Calu3 (cell line): ENCODE measurements at regions not wholly inside any gene's neighbourhood (a gene's known extent, or its start where the extent isn't known, plus 50 kb on each side); places are given as distances from the start of the nearest gene placed in this dataset.

ENCODE experiments used
- BruUV-seq: library from RNA; stranded (reverse); fragments of 400-500 nt; replicated peaks from 2 replicates; lab custom pipeline; 2021; lab: Mats Ljungman, UMichigan
- CTCF ChIA-PET: fragments of 300-600 bp; sonication (Branson Sonifier 250); formaldehyde crosslinking; loops from one replicate; lab custom pipeline; 2022; ENCODE audit warnings: antibody characterized with exemption; lab: Charles Lee
- DNase-seq: peaks from one replicate; pipeline ENCODE4 v3.0.0; 2022
- H3K27ac Mint-ChIP-seq: one replicate; pipeline ENCODE4 v1.8.0; 2022; ENCODE audit warnings: mixed read lengths; ENCODE audit not compliant: unreplicated experiment
- H3K27me3 Mint-ChIP-seq: one replicate; pipeline ENCODE4 v1.8.0; 2022; ENCODE audit warnings: mixed read lengths; ENCODE audit not compliant: unreplicated experiment
- H3K36me3 Mint-ChIP-seq: one replicate; pipeline ENCODE4 v1.8.0; 2022; ENCODE audit warnings: mild to moderate bottlenecking, moderate library complexity, mixed read lengths; ENCODE audit not compliant: insufficient read depth, unreplicated experiment
- H3K4me1 Mint-ChIP-seq: one replicate; pipeline ENCODE4 v1.8.0; 2022; ENCODE audit warnings: mild to moderate bottlenecking, low read depth, mixed read lengths; ENCODE audit not compliant: unreplicated experiment
- H3K4me3 Mint-ChIP-seq: one replicate; pipeline ENCODE4 v1.8.0; 2022; ENCODE audit warnings: mild to moderate bottlenecking, low read depth, moderate library complexity, mixed read lengths; ENCODE audit not compliant: unreplicated experiment
- H3K9me3 Mint-ChIP-seq: one replicate; pipeline ENCODE4 v1.8.0; 2022; ENCODE audit warnings: low read depth, mixed read lengths; ENCODE audit not compliant: unreplicated experiment
- intact Hi-C: fragments of 100-400 bp; cut with micrococcal nuclease; formaldehyde crosslinking; loops from one replicate; pipeline ENCODE4 v1.10.0; 2022; ENCODE audit not compliant: unreplicated experiment
- TF ChIP-seq, protein P1 (sequence below): fragments of 200-600 bp; IDR thresholded peaks from one replicate; pipeline ENCODE4 v1.8.0; 2022; ENCODE audit warnings: antibody characterized with exemption; ENCODE audit not compliant: unreplicated experiment

DNA sequence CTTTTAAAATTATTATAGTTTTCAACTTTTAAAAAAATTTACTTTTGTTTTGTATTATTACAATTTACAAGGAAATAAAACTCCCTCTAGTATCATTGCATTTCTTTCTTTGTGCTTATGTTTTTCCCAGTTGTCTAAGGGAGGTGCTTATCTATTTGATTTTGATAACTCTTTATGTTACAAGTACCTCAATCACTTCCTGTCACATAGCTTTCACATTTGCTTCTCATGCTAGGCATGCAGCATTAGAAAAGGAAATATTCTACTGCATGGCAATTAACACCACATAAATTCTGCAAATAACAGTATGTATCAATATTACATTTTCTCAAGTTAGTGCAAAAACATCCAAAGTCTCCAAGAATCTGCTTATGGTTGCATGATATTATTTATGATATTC is 180.3 kb upstream of the HS3ST1 start:
- CTCF ChIA-PET, result interaction anchor here (0.7 to 1.4 kb wide), 2 partner anchors 17 to 111 kb away, joined by 3 to 5 read pairs; no protein-coding TSS in a partner anchor
- Mint-ChIP-seq H3K4me3 (no peak overlapping the region), H3K27me3 (no peaks in the 10 kb centered on the region), H3K27ac (no peak overlapping the region), H3K9me3 (no peaks in the 10 kb centered on the region), H3K36me3 (peaks cover 10% of the 10 kb centered on the region), H3K4me1 (peaks cover 56% of the 10 kb centered on the region)
- intact Hi-C loops, result no loop called here
- TF ChIP-seq, protein P1, sequence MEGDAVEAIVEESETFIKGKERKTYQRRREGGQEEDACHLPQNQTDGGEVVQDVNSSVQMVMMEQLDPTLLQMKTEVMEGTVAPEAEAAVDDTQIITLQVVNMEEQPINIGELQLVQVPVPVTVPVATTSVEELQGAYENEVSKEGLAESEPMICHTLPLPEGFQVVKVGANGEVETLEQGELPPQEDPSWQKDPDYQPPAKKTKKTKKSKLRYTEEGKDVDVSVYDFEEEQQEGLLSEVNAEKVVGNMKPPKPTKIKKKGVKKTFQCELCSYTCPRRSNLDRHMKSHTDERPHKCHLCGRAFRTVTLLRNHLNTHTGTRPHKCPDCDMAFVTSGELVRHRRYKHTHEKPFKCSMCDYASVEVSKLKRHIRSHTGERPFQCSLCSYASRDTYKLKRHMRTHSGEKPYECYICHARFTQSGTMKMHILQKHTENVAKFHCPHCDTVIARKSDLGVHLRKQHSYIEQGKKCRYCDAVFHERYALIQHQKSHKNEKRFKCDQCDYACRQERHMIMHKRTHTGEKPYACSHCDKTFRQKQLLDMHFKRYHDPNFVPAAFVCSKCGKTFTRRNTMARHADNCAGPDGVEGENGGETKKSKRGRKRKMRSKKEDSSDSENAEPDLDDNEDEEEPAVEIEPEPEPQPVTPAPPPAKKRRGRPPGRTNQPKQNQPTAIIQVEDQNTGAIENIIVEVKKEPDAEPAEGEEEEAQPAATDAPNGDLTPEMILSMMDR, result no peak
- DNase-seq, result no peak
- BruUV-seq, result no TSS peak

DNA sequence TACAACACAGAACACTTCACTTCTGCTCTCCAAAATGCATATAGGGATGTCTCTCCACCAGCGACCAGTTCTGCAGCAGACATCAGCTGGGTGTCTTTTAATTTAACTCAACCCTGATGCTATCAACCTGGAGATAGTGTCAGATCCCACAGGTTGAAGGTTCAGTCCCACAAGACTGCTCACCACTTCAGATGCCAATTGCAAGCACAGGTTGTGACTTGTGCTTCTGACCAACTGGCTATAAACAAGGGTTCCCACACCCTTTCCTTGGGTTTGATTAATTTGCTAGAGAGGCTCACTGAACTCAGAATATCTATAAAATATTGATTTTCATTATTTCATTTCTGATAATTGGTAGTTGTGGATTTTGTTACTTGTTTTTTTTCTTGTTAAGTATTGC is 177.4 kb upstream of the HS3ST1 start:
- Mint-ChIP-seq H3K27ac (peak overlapping the region; percentile 79), H3K9me3 (no peaks in the 10 kb centered on the region), H3K4me3 (no peak overlapping the region), H3K4me1 (peaks cover 39% of the 10 kb centered on the region), H3K27me3 (no peaks in the 10 kb centered on the region), H3K36me3 (no peaks in the 10 kb centered on the region)
- CTCF ChIA-PET, result no interaction called here
- BruUV-seq, result TSS peak; percentile 41
- intact Hi-C loops, result no loop called here
- DNase-seq, result no peak
- TF ChIP-seq, protein P1, result no peak

DNA sequence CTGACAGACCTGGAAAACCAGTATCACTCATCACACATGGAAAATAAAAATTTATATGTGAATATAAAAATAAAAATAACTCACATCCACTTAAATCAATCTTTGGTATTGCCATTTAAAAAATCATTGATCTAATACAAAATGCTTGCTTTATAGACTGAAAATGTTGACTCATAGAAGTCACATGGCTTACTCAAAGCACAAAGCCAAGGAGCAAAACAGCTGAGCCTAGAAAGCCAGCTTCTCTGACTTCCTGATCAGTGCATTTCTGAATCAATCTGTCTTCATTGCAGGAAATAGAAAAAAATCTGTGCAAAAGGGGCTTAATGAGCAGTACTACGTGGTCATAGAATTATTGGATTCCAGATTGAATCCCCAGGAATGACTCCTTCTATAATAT is 176.9 kb upstream of the HS3ST1 start:
- CTCF ChIA-PET, result no interaction called here
- Mint-ChIP-seq H3K27ac (no peak overlapping the region), H3K4me1 (peaks cover 34% of the 10 kb centered on the region), H3K9me3 (no peaks in the 10 kb centered on the region), H3K36me3 (no peaks in the 10 kb centered on the region), H3K4me3 (no peak overlapping the region), H3K27me3 (no peaks in the 10 kb centered on the region)
- TF ChIP-seq, protein P1, result no peak
- intact Hi-C loops, result no loop called here
- BruUV-seq, result no TSS peak
- no peak for DNase-seq

DNA sequence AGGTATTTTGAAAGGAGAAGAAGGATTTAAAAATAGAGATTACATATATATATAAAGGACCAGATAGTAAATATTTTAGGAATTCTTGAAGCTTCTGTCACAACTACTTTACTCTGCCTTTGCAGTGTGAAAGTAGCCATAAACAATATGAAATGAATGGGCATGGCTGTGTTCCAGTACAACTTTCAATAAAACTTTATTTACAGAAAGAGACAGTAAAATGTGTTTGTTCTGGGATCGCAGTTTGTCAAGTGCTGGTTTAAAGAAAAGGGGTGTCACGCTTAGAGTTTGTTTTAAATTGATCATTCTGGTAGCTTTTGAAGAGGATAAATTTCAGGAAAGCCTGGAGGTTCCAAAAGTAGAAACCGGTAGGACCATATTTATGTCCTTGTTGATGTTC is 176.1 kb upstream of the HS3ST1 start:
- Mint-ChIP-seq H3K4me3 (no peak overlapping the region), H3K27me3 (no peaks in the 10 kb centered on the region), H3K36me3 (no peaks in the 10 kb centered on the region), H3K9me3 (no peaks in the 10 kb centered on the region), H3K4me1 (peaks cover 36% of the 10 kb centered on the region), H3K27ac (peak overlapping the region; percentile 66)
- no peak for DNase-seq
- CTCF ChIA-PET, result no interaction called here
- no TSS peak for BruUV-seq
- TF ChIP-seq, protein P1, result no peak
- intact Hi-C loops, result no loop called here
